NCI-H2107 (cell line): ENCODE measurements at regions not wholly inside any gene's neighbourhood (a gene's known extent, or its start where the extent isn't known, plus 50 kb on each side); places are given as distances from the start of the nearest gene placed in this dataset.
A peak's percentile ranks its signal among the peaks of the same experiment; 100 is the strongest.
"Not testable (repeated sequence)": the region's sequence is repeated elsewhere in the genome, so short reads cannot be mapped to it uniquely, and the experiment has no call there.

Experiments
- DNase-seq: peaks from one replicate; lab custom pipeline; 2025; lab: John Stamatoyannopoulos, UW

GRCh38 chr5:99061299-99061698 lies 132.5 kb upstream of the CHD1 start:
- DNase-seq, result no peak

- DNase-seq, result peak; percentile 5
Observed at GRCh38 chr5:99060306-99061261, 131.8 kb upstream of the CHD1 start.

DNA sequence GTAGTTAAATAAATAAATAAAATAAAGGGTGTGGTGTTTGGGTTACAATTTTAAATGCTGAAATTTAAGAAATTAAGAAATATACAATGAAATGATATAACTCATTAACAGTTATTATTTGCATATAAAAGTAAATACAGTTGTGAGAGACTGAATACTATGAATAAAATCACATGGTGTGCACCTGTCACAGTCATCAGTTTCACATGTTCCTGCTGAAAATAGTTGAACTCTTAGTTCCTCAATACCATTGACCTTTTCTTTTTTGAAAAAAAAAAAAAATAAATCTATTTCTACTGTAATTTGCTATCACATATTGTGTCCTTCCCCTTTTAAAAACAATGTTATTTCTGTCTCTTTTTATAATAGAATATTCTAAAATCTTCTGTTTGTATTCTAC lies 130.9 kb upstream of the CHD1 start:
- no peak for DNase-seq

- no peak for DNase-seq
Observed at GRCh38 chr5:99058466-99058865, 129.7 kb upstream of the CHD1 start.

DNA sequence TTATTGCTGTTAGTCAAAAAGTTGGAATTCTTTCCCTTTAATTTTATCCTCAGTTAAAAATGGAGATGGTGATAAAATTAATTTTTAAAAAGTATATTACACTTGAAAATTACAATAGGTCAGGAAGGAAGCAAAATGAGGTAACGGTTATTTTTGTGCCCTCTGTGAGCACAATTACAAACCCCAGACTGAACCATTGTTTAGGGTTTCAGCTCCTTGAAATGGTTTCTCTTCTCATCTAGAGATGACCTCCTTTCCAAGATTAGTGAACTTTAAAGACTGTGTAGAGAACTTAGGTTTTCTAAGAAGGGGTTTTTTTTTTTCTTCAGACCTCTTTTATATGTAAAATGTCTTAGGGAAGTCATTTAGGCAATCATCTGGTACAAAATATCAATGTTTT lies 126.2 kb upstream of the CHD1 start:
- DNase-seq, result no peak

GRCh38 chr5:99045871-99046270 lies 117.1 kb upstream of the CHD1 start:
- no peak for DNase-seq

DNA sequence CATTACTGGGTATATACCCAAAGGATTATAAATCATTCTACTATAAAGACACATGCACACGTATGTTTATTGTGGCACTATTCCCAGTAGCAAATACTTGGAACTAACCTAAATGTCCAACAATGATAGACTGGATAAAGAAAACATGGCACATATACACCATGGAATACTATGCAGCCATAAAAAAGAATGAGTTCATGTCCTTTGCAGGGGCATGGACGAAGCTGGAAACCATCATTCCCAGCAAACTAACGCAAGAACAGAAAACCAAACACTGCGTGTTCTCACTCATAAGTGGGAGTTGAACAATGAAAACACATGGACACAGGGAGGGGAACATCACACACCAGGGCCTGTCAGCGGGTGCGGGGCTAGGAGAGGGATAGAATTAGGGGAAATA lies 114.5 kb upstream of the CHD1 start:
- not testable (repeated sequence) for DNase-seq

DNA sequence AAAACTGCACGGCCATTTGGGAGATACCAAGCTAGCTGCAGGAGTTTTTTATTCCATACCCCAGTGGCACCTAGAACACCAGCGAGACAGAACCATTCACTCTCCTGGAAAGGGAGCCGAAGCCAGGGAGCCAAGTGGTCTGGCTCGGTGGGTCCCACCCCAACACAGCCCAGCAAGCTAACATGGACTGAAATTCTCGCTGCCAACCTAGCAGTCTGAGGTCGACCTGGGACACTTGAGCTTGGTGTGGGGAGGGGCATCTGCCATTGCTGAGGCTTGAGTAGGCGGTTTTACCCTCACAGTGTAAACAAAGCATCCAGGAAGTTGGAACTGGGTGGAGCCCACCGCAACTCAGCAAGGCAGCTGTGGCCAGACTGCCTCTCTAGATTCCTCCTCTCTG lies 108.9 kb upstream of the CHD1 start:
- DNase-seq, result no peak

- DNase-seq, result no peak
Observed at GRCh38 chr5:99035942-99036341, 107.1 kb upstream of the CHD1 start.

DNA sequence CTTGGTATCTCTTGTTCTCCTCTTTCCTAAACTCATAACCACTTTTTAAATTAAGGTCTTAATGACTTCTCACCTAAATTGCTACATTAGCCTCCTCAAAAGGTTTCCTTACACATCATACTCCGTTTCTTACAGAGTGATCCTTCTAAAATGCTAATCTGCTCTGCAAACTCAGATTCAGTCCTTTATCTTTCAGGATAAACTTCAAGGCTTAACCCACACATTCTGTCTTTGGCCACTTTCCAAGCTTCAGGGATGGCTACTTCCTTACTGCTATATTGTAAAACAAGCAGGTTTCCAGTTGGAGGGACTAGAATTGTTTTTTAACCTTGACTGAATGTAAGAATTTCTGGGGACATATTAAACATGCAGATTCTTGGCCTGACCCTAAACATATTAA lies 105.5 kb upstream of the CHD1 start:
- no peak for DNase-seq

DNA sequence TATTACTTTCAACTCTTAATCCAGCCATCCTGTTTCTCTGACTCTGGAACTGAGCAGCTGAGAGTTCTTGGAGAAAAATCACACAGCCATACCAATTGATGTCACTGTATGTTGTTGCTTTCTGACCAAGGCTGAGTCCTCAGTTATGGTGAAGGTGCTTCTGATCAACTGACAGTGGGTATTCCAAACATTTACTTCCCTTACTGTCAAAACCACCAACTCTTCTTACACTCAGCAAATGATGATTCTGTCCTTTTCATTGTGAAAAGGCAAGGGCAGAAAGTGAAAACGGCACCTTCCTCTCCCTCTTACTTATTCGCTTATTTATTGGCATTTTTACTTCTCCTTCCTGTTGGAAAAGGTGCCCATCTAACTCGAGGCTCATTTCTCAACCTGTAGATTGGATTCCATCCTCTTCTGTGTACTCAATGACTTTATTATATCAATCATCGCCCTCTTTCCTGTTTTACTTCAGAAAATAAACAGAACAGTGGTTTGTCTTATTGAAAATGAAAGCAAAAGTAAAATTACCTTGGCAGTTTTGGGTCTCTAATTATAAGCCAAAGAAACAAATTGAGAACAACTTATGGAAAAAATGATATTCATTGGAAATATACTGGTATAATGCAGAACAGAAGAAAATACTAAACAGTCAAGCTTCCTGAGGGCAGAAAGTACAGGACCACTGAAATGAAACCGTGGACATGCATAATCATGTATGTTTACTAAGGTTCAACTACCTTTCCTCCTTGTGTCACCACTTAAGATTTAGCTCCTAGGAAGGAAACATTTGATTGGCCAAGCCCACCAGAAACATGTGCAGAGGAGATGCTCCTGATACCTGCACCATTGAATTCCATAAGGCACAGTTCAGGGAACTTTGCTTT lies 104.5 kb upstream of the CHD1 start:
- no peak for DNase-seq

GRCh38 chr5:99032234-99033013 lies 103.6 kb upstream of the CHD1 start:
- DNase-seq, result no peak

- no peak for DNase-seq
Observed at GRCh38 chr5:99030906-99031440, 102.2 kb upstream of the CHD1 start.

- no peak for DNase-seq
Observed at GRCh38 chr5:99029172-99029571, 100.4 kb upstream of the CHD1 start.

DNA sequence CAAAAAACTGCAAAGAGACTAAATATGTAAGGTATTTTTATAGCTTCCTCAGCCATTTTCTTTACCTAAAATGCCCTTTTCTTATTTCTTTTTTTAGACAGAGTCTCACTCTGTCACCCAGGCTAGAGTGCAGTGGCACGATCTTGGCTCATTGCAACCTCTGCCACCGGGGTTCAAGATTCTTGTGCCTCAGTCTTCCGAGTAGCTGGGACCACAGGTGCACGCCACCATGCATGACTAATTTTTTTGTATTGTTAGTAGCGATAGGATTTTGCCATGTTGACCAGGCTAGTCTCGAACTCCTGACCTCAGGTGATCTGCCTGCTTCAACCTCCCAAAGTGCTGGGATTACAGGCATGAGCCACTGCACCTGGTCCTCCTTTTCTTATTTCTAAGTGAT lies 99.4 kb upstream of the CHD1 start:
- DNase-seq, result not testable (repeated sequence)

DNA sequence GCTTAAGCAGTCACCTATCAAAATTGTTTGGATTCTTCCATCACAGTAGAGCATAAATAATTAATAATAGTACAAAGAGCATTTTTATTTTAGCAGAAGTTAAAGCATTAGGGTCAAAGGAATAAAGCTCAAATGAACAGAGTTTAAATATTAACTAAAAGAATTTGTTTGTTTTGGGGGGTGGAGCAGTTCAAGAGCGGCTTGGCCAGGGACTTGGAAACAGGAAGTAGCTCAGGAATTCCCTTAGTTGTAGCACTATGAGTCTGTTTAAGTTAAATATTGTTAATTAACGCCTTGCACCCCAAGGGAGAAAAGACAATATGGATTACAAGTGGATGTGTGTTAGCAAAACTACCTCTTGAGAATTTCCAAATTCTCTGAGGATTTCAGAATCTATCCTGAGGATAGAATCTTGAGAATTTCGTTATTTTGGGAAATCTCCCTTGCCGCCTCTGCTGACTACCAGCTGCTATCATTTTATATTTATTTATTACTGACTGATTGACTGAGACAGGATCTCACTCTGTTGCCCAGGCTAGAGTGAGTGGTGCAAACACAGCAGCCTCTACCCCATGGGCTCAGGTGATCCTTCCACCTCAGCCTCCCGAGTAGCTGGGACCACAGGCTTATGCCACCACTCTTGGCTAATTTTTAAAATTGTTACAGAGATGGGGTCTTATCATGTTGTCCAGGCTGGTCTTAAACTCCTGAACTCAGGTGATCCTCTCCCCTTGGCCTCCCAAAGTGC lies 96.7 kb upstream of the CHD1 start:
- no peak for DNase-seq

GRCh38 chr5:99023330-99023729 lies 94.5 kb upstream of the CHD1 start:
- no peak for DNase-seq

- no peak for DNase-seq
Observed at GRCh38 chr5:99022250-99022649, 93.4 kb upstream of the CHD1 start.

- no peak for DNase-seq
Observed at GRCh38 chr5:99020698-99021048, 91.9 kb upstream of the CHD1 start.

DNA sequence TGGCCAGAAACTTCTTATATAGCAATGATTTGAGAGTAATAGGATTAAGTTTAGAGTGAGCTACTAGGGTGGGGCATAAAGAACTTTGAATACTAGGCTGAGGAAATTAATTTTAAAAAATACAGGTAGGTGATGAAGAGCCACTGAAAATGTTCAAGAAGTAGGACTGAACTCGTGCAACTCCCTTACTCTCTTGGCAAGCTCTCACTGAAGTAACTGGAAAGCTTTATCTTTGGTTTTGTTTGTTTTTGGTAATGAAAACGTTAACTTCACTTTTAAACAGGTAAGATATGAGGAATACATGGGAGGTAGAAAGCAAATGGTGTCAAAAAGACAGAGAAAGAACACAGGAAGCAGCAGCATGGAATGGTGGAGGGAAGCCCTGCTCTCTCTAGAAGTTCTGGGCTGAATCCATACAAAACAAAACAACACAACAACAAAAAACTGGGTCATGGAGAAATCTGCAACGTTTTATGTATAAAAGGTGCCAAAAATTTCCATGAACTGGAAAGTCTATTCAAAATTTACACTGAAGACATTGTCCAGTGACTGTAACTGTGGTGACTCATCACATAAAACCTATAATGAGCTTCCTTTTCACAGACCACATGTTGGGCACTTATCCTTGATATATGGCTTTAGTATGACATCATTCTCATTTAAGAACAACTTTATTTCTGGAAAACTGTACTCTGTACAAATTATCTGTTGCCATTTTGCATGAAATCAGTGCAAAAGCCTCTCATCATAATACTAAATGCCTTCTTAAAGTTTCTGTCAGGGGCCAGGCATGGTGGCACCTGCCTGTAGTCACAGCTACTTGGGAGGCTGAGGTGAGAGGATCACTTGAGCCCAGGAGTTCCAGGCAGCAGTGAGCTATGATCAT lies 91.2 kb upstream of the CHD1 start:
- no peak for DNase-seq
